Trophoblast cell (in vitro differentiated cells and primary cell): ENCODE measurements at regions not wholly inside any gene's neighbourhood (a gene's known extent, or its start where the extent isn't known, plus 50 kb on each side); places are given as distances from the start of the nearest gene placed in this dataset.
A peak's percentile ranks its signal among the peaks of the same experiment; 100 is the strongest.

Source experiments
- DNase-seq, 2 donors: peaks; one replicate each; pipeline ENCODE4 v3.0.0-alpha.2; 2016
- H2AFZ ChIP-seq: 2 replicates; pipeline ENCODE4 v1.6.1; 2013; ENCODE audit warnings: low read length, moderate library complexity, mild to moderate bottlenecking; ENCODE audit not compliant: insufficient read depth, poor library complexity
- H2AK5ac ChIP-seq: 2 replicates; pipeline ENCODE4 v1.6.1; 2013; ENCODE audit warnings: mild to moderate bottlenecking, low read length
- H2BK120ac ChIP-seq: 2 replicates; pipeline ENCODE4 v1.6.1; 2013; ENCODE audit warnings: low read length, mild to moderate bottlenecking, moderate library complexity; ENCODE audit not compliant: insufficient read depth, poor library complexity
- H2BK12ac ChIP-seq: 2 replicates; pipeline ENCODE4 v1.6.1; 2013; ENCODE audit warnings: mild to moderate bottlenecking, low read length, moderate library complexity
- H2BK5ac ChIP-seq: 2 replicates; pipeline ENCODE4 v1.6.1; 2013; ENCODE audit warnings: low read length, low read depth, moderate library complexity, mild to moderate bottlenecking; ENCODE audit not compliant: poor library complexity
- H3K14ac ChIP-seq: 2 replicates; pipeline ENCODE4 v1.6.1; 2013; ENCODE audit warnings: mild to moderate bottlenecking, low read length
- H3K18ac ChIP-seq: 2 replicates; pipeline ENCODE4 v1.6.1; 2013; ENCODE audit warnings: mild to moderate bottlenecking, low read length
- H3K23ac ChIP-seq: 2 replicates; pipeline ENCODE4 v1.6.1; 2013; ENCODE audit warnings: low read length
- H3K27ac ChIP-seq: 2 replicates; pipeline ENCODE4 v1.5.1; 2013; ENCODE audit warnings: low read depth, mild to moderate bottlenecking, inconsistent platforms, low read length, moderate library complexity
- H3K27me3 ChIP-seq: 2 replicates; pipeline ENCODE4 v1.6.1; 2013; ENCODE audit warnings: inconsistent platforms, mild to moderate bottlenecking, low read length, moderate library complexity; ENCODE audit not compliant: insufficient read depth
- H3K36me3 ChIP-seq, 2 experiments: 1 replicate in 1 of 2; 2 replicates in 1 of 2; pipeline ENCODE4 v1.6.1; 2013; ENCODE audit warnings: low read length in 2 of 2, mild to moderate bottlenecking in 2 of 2, moderate library complexity in 1 of 2; ENCODE audit not compliant: insufficient read depth in 2 of 2, control insufficient read depth in 1 of 2
- H3K4ac ChIP-seq: 2 replicates; pipeline ENCODE4 v1.6.1; 2013; ENCODE audit warnings: low read depth, mild to moderate bottlenecking, low read length, moderate library complexity
- H3K4me1 ChIP-seq, 2 experiments: 1 replicate in 1 of 2; 2 replicates in 1 of 2; pipeline ENCODE4 v1.6.1; 2013; ENCODE audit warnings: low read length in 2 of 2, mild to moderate bottlenecking in 2 of 2, moderate library complexity in 1 of 2; ENCODE audit not compliant: insufficient read depth in 2 of 2, control insufficient read depth in 1 of 2
- H3K4me2 ChIP-seq: 2 replicates; pipeline ENCODE4 v1.6.1; 2013; ENCODE audit warnings: inconsistent platforms, mild to moderate bottlenecking, low read length, moderate library complexity
- H3K4me3 ChIP-seq: 2 replicates; pipeline ENCODE4 v1.5.1; 2013; ENCODE audit warnings: mild to moderate bottlenecking, low read depth, low read length, inconsistent platforms
- H3K79me1 ChIP-seq: one replicate; pipeline ENCODE4 v1.6.1; 2013; ENCODE audit warnings: low read length
- H3K79me2 ChIP-seq: 2 replicates; pipeline ENCODE4 v1.6.1; 2013; ENCODE audit warnings: low read length, mild to moderate bottlenecking; ENCODE audit not compliant: control insufficient read depth, insufficient read depth, poor library complexity
- H3K9ac ChIP-seq: 2 replicates; pipeline ENCODE4 v1.6.1; 2013; ENCODE audit warnings: mild to moderate bottlenecking, low read length
- H3K9me3 ChIP-seq: 2 replicates; pipeline ENCODE4 v1.6.1; 2013; ENCODE audit warnings: low read depth, mild to moderate bottlenecking, control low read depth, inconsistent platforms, low read length; ENCODE audit not compliant: insufficient read depth
- H4K12ac ChIP-seq: 2 replicates; pipeline ENCODE4 v1.6.1; 2013; ENCODE audit warnings: low read depth, mild to moderate bottlenecking, low read length, moderate library complexity
- H4K8ac ChIP-seq: 2 replicates; pipeline ENCODE4 v1.6.1; 2013; ENCODE audit warnings: low read depth, mild to moderate bottlenecking, low read length, moderate library complexity
- H4K91ac ChIP-seq: one replicate; pipeline ENCODE4 v1.6.1; 2013; ENCODE audit warnings: low read depth, mild to moderate bottlenecking, low read length, moderate library complexity
- WGBS: extraction: QIAGEN DNeasy Blood & Tissue Kit; methylation state at CpG from one replicate; pipeline ENCODE4 v1.1.7; 2013; ENCODE audit warnings: missing lambda C conversion rate; ENCODE audit not compliant: insufficient read length, insufficient coverage; ENCODE audit errors: extremely low coverage; 5-methylcytosine and 5-hydroxymethylcytosine counted together

DNA sequence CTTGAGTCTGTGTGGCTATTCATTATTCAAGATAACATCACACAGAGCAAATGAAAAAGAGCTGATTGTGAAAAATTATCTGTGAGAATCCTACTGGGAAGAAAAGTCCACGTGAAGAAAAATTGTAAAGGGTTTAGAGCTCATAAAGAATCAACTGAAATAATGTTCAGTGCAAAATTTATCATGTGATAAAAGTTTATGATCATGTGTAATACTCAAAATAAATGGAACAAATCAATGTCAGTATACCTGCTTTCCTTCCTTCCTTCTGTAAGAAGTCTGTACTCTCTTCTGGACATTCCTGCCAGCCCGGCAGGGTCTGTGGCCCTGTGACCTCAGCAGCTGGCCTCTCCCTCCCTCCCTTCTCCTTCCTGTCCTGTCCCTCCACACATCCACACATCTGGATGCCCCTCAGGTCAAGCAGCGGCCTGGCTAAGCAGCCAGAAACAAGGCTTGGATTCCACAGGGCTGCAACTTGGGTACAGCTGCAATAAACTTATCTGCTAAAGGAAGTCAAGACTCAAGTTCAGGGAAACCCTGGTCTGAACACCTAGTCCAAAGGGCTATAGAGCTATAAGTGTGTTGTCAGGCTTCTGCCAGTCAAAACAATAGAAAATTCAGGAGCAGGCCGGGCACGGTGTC lies 172.1 kb downstream of the MREG start:
- Histone ChIP-seq H3K4me3 (no peak overlapping the region), H3K27ac (no peak overlapping the region), H3K23ac (no peak overlapping the region), H2AFZ (no peak overlapping the region), H3K4me2 (no peak overlapping the region), H3K4me1 (peaks cover 0 to 4% of the 10 kb centered on the region in 2 experiments), H3K18ac (no peak overlapping the region), H3K9ac (no peak overlapping the region), H4K91ac (no peak overlapping the region), H3K9me3 (peaks cover 2% of the 10 kb centered on the region), H2AK5ac (no peak overlapping the region), H3K79me1 (no peaks in the 10 kb centered on the region), H4K8ac (no peak overlapping the region), H2BK12ac (peak overlapping the region; percentile 90), H2BK120ac (no peak overlapping the region), H3K14ac (no peak overlapping the region), H3K4ac (no peak overlapping the region), H4K12ac (no peak overlapping the region), H3K79me2 (no peaks in the 10 kb centered on the region), H3K36me3 (no peaks in the 10 kb centered on the region), H2BK5ac (no peak overlapping the region), H3K27me3 (no peaks in the 10 kb centered on the region)
- DNase-seq = no peak
- no CpG with 5 or more reads among the region's 5 CpGs for WGBS

DNA sequence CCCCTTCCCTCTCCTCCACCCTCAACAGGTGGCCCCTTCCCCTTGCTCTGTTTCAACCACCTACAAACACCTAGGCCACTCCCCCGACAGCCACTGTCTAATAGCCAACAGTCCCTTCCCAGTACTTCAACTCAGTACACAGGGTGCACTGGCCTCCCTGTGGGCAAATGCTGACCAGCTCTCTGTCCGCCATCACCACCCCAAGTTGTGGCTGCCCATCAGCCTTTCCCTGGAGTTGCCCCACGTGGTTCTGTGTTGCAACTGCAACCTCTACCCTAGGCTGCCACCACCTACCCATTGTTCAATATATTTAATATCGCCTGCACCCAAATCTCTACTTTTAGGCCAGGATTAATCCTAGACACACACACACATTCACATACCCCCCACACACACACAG lies 173.5 kb downstream of the MREG start:
- Histone ChIP-seq H3K27me3 (no peaks in the 10 kb centered on the region), H4K12ac (no peak overlapping the region), H2BK5ac (no peak overlapping the region), H2BK120ac (no peak overlapping the region), H3K14ac (no peak overlapping the region), H3K4me3 (no peak overlapping the region), H3K27ac (no peak overlapping the region), H3K18ac (no peak overlapping the region), H3K79me1 (no peaks in the 10 kb centered on the region), H3K36me3 (no peaks in the 10 kb centered on the region), H4K8ac (no peak overlapping the region), H3K23ac (no peak overlapping the region), H3K9me3 (peaks cover 2% of the 10 kb centered on the region), H3K79me2 (no peaks in the 10 kb centered on the region), H2AFZ (no peak overlapping the region), H2BK12ac (no peak overlapping the region), H3K4me1 (peaks cover 0 to 4% of the 10 kb centered on the region in 2 experiments), H3K9ac (no peak overlapping the region), H3K4me2 (no peak overlapping the region), H3K4ac (no peak overlapping the region), H2AK5ac (no peak overlapping the region), H4K91ac (no peak overlapping the region)
- DNase-seq = no peak
- WGBS = no CpG with 5 or more reads among the region's 4 CpGs

DNA sequence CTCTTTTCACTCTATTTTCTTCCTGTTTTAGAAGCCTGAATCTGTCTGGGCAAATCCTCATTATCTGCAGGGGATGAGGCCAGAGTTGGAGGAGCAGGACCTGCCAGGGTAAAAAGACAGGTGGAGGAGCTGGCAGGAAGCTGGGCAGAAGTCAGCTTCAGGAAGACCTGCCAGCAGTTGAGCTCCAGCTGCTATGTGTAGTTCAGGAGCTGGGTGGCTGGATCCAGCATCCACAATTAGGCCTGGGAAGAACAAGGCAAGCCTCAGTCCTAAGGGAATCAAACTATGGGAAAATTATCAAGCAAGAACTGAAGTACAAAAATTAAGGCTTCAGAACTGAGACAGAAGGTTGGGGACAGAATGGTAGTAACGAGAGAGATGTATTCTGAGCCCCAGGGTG lies 174.0 kb downstream of the MREG start:
- Histone ChIP-seq H3K27me3 (no peaks in the 10 kb centered on the region), H3K18ac (no peak overlapping the region), H3K4ac (no peak overlapping the region), H3K36me3 (no peaks in the 10 kb centered on the region), H4K91ac (no peak overlapping the region), H2AK5ac (no peak overlapping the region), H4K12ac (no peak overlapping the region), H3K9me3 (peaks cover 2% of the 10 kb centered on the region), H3K27ac (no peak overlapping the region), H3K14ac (no peak overlapping the region), H3K4me1 (peaks cover 0 to 4% of the 10 kb centered on the region in 2 experiments), H2BK120ac (peak overlapping the region; percentile 31), H3K9ac (no peak overlapping the region), H3K4me3 (no peak overlapping the region), H3K23ac (no peak overlapping the region), H4K8ac (no peak overlapping the region), H2BK12ac (no peak overlapping the region), H2BK5ac (no peak overlapping the region), H3K4me2 (no peak overlapping the region), H3K79me1 (peaks cover under 1% of the 10 kb centered on the region), H2AFZ (no peak overlapping the region), H3K79me2 (no peaks in the 10 kb centered on the region)
- DNase-seq = no peak
- WGBS = no CpG with 5 or more reads among the region's 1 CpG

DNA sequence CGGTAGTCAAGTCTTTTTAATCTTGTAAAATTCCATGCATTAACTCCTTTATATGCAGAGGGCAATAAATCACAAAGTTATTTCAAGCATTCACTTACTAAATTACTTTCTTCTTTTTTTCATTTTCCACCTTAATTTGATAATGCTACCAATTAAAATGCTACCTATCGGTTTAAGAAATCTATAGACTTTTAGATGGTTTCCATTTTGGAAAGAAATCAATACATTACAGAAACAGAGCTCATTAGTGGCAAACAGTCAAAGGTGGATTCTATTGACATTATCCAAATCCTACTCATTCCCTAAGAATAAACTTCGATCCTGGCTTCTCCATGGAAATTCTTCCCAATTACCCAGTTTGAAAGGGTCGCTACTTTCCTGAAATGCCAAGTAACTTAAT lies 176.5 kb downstream of the MREG start:
- Histone ChIP-seq H3K4me1 (peaks cover 3 to 8% of the 10 kb centered on the region in 2 experiments), H3K4me2 (no peak overlapping the region)
- WGBS = 100% methylated on average over 1 of the region's 4 CpGs

More for the DNA sequence above, 176.5 kb downstream of the MREG start:
- Histone ChIP-seq H2BK5ac (no peak overlapping the region), H3K18ac (no peak overlapping the region), H2AFZ (no peak overlapping the region), H4K8ac (no peak overlapping the region), H3K27me3 (no peaks in the 10 kb centered on the region), H3K23ac (no peak overlapping the region), H3K79me1 (peaks cover 5% of the 10 kb centered on the region), H2BK120ac (no peak overlapping the region), H3K27ac (no peak overlapping the region), H3K36me3 (no peaks in the 10 kb centered on the region), H3K9ac (no peak overlapping the region), H2AK5ac (no peak overlapping the region), H4K91ac (no peak overlapping the region), H2BK12ac (no peak overlapping the region), H4K12ac (no peak overlapping the region), H3K4me3 (no peak overlapping the region), H3K9me3 (no peaks in the 10 kb centered on the region), H3K14ac (no peak overlapping the region), H3K4ac (no peak overlapping the region), H3K79me2 (no peaks in the 10 kb centered on the region)
- no peak for DNase-seq
